B cell (primary cell): ENCODE measurements at regions not wholly inside any gene's neighbourhood (a gene's known extent, or its start where the extent isn't known, plus 50 kb on each side); places are given as distances from the start of the nearest gene placed in this dataset.

Experiments
- ATAC-seq: fragments of 200-7000 bp; cut with Tn5 transposase; one replicate; pipeline ENCODE4 v1.10.0; 2021; ENCODE audit warnings: low read depth, mild to moderate bottlenecking, moderate number of reproducible peaks, moderate library complexity
- CTCF ChIA-PET: fragments of 350-600 bp; sonication (Branson Sonifier 250); formaldehyde crosslinking; loops from one replicate; lab custom pipeline; 2021; ENCODE audit warnings: antibody characterized with exemption, inconsistent platforms; lab: Charles Lee
- POLR2A ChIA-PET: fragments of 350-600 bp; sonication (Branson Sonifier 250); formaldehyde crosslinking; loops from one replicate; lab custom pipeline; 2021; ENCODE audit warnings: antibody characterized with exemption; lab: Charles Lee
- DNase-seq: peaks from one replicate; pipeline ENCODE4 v3.0.0; 2013
- H2AFZ ChIP-seq: 2 replicates; pipeline ENCODE4 v1.6.1; 2012; ENCODE audit warnings: mild to moderate bottlenecking, low read depth, low read length; ENCODE audit not compliant: insufficient read depth, poor library complexity, severe bottlenecking
- H3K27ac ChIP-seq, 2 donors: 1 replicate in 1 of 2; 2 replicates in 1 of 2; pipeline ENCODE4 v1.5.1; 2012 to 2013; ENCODE audit warnings: low read length in 2 of 2, mild to moderate bottlenecking in 2 of 2, moderate library complexity in 1 of 2
- H3K27me3 ChIP-seq, 4 experiments: fragments of 200-600 bp in 1 of 4; sonication (generic) in 1 of 4; replicated peaks in 1 of 4; 1 replicate in 2 of 4; 2 replicates in 2 of 4; pipeline versions ENCODE4 v1.6.1 to v1.7.0; 2013 to 2016; ENCODE audit warnings: low read length in 3 of 4, mild to moderate bottlenecking in 2 of 4, mixed read lengths in 1 of 4, moderate library complexity in 1 of 4; ENCODE audit not compliant: insufficient read depth in 4 of 4, control insufficient read depth in 3 of 4; ENCODE audit errors: control extremely low read depth in 1 of 4
- H3K36me3 ChIP-seq, 2 experiments: replicated peaks in 1 of 2; 1 replicate in 1 of 2; 2 replicates in 1 of 2; pipeline versions ENCODE4 v1.6.1 to v1.7.1; 2013; ENCODE audit warnings: low read length in 1 of 2; ENCODE audit not compliant: insufficient read depth in 2 of 2, control insufficient read depth in 1 of 2; ENCODE audit errors: control extremely low read depth in 1 of 2, extremely low read depth in 1 of 2
- H3K4me1 ChIP-seq, 2 donors: fragments of 200-600 bp in 1 of 2; sonication (generic) in 1 of 2; 1 replicate in 1 of 2; 2 replicates in 1 of 2; pipeline versions ENCODE4 v1.5.1 to v1.6.1; 2013 to 2017; ENCODE audit warnings: low read length in 2 of 2; ENCODE audit not compliant: control insufficient read depth in 2 of 2, insufficient read depth in 2 of 2
- H3K4me2 ChIP-seq: replicated peaks from 2 replicates; pipeline ENCODE3; 2012; ENCODE audit warnings: mild to moderate bottlenecking, low read depth, low read length; ENCODE audit not compliant: poor library complexity, severe bottlenecking
- H3K4me3 ChIP-seq, 5 experiments: fragments of 200-600 bp in 1 of 5; sonication (generic) in 1 of 5; 1 replicate in 3 of 5; 2 replicates in 2 of 5; pipeline versions ENCODE4 v1.5.1 to v1.7.0; 2011 to 2016; ENCODE audit warnings: low read length in 4 of 5, mild to moderate bottlenecking in 4 of 5, low read depth in 2 of 5, control low read depth in 1 of 5, moderate library complexity in 1 of 5; ENCODE audit not compliant: insufficient read depth in 1 of 5; ENCODE audit errors: control extremely low read depth in 1 of 5, extremely low read depth in 1 of 5
- H3K79me2 ChIP-seq: fragments of 200-600 bp; sonication (generic); one replicate; pipeline ENCODE4 v1.6.0; 2016; ENCODE audit warnings: low read length; ENCODE audit not compliant: control insufficient read depth, insufficient read depth
- H3K9ac ChIP-seq: fragments of 200-600 bp; sonication (generic); 2 replicates; pipeline ENCODE4 v1.6.1; 2017; ENCODE audit warnings: mild to moderate bottlenecking, low read length, moderate library complexity
- H3K9me3 ChIP-seq, 3 donors: one replicate each; pipeline versions ENCODE4 v1.6.1 to v1.7.1; 2013; ENCODE audit warnings: low read length in 2 of 3; ENCODE audit not compliant: control insufficient read depth in 2 of 3, insufficient read depth in 1 of 3; ENCODE audit errors: control extremely low read depth in 1 of 3
- H4K20me1 ChIP-seq: 2 replicates; pipeline ENCODE4 v1.6.0; 2012; ENCODE audit warnings: mild to moderate bottlenecking, low read length; ENCODE audit not compliant: insufficient read depth, control insufficient read depth, poor library complexity, severe bottlenecking
- H3K27ac Mint-ChIP-seq: one replicate; pipeline ENCODE4 v1.8.0; 2021; ENCODE audit warnings: mixed read lengths
- H3K27me3 Mint-ChIP-seq: one replicate; pipeline ENCODE4 v1.8.0; 2021; ENCODE audit warnings: mixed read lengths
- H3K4me1 Mint-ChIP-seq: one replicate; pipeline ENCODE4 v1.8.0; 2021; ENCODE audit warnings: mixed read lengths
- H3K4me3 Mint-ChIP-seq: one replicate; pipeline ENCODE4 v1.8.0; 2021; ENCODE audit warnings: mixed read lengths
- H3K9me3 Mint-ChIP-seq: one replicate; pipeline ENCODE4 v1.8.0; 2022; ENCODE audit warnings: mixed read lengths; ENCODE audit not compliant: insufficient read depth
- CTCF ChIP-seq: fragments of 200-600 bp; IDR thresholded peaks from one replicate; pipeline ENCODE4 v1.8.0; 2022; ENCODE audit warnings: antibody characterized with exemption, mild to moderate bottlenecking
- EZH2 ChIP-seq: IDR thresholded peaks from 2 replicates; pipeline ENCODE4 v1.6.1; 2012; ENCODE audit warnings: borderline replicate concordance, low read depth, mild to moderate bottlenecking, moderate library complexity, low read length; ENCODE audit not compliant: insufficient read depth, poor library complexity, severe bottlenecking
- WGBS: methylation state at CpG from one replicate; pipeline ENCODE4 v1.1.5; 2013; ENCODE audit warnings: missing lambda C conversion rate; ENCODE audit not compliant: insufficient coverage; 5-methylcytosine and 5-hydroxymethylcytosine counted together
- intact Hi-C: fragments of 100-400 bp; cut with micrococcal nuclease; formaldehyde crosslinking; loops from one replicate; pipeline ENCODE4 v1.10.0; 2022

- TF ChIP-seq EZH2: no peak
- no peak overlapping the region for H3K4me3 ChIP-seq
- no peaks in the 10 kb centered on the region for H3K4me1 Mint-ChIP-seq
- H3K79me2 ChIP-seq: no peaks in the 10 kb centered on the region
- H3K36me3 ChIP-seq: no peaks in the 10 kb centered on the region
- no peaks in the 10 kb centered on the region for H3K27me3 ChIP-seq
- 99% methylated on average over 7 of the region's 9 CpGs for WGBS
- H3K4me1 ChIP-seq: no peaks in the 10 kb centered on the region
- H2AFZ ChIP-seq: no peak overlapping the region
- intact Hi-C loops: no loop called here
- H3K9ac ChIP-seq: no peak overlapping the region
- H3K4me2 ChIP-seq: no peak overlapping the region
- H3K27ac ChIP-seq: no peak overlapping the region
- POLR2A ChIA-PET: no interaction called here
- H4K20me1 ChIP-seq: no peaks in the 10 kb centered on the region
- H3K9me3 ChIP-seq: no peaks in the 10 kb centered on the region
- no peak overlapping the region for H3K27ac Mint-ChIP-seq
- ATAC-seq (no peak), DNase-seq (no peak)
- H3K9me3 Mint-ChIP-seq: no peaks in the 10 kb centered on the region
- CTCF ChIA-PET: no interaction called here
- H3K4me3 Mint-ChIP-seq: no peak overlapping the region
- H3K27me3 Mint-ChIP-seq: no peaks in the 10 kb centered on the region
These were observed 69.1 kb upstream of the POU3F1 start for GRCh38 chr1:38115682-38116202.

GRCh38 chr1:38115226-38115625 lies 68.6 kb upstream of the POU3F1 start:
- H4K20me1 ChIP-seq: no peaks in the 10 kb centered on the region
- DNase-seq: no peak
- ATAC-seq: no peak
- no peak overlapping the region for H3K4me3 ChIP-seq
- CTCF ChIA-PET: no interaction called here
- H3K4me1 ChIP-seq: no peaks in the 10 kb centered on the region
- no peaks in the 10 kb centered on the region for H3K9me3 ChIP-seq
- Mint-ChIP-seq H3K27me3 (no peaks in the 10 kb centered on the region), H3K4me1 (no peaks in the 10 kb centered on the region), H3K4me3 (no peak overlapping the region), H3K27ac (no peak overlapping the region), H3K9me3 (peaks cover 2% of the 10 kb centered on the region)
- H3K27me3 ChIP-seq: no peaks in the 10 kb centered on the region
- intact Hi-C loops: no loop called here
- no peak overlapping the region for H3K9ac ChIP-seq
- no peaks in the 10 kb centered on the region for H3K36me3 ChIP-seq
- no peak overlapping the region for H2AFZ ChIP-seq
- WGBS: 97% methylated on average over 13 of the region's 15 CpGs
- no peak overlapping the region for H3K4me2 ChIP-seq
- POLR2A ChIA-PET: no interaction called here
- TF ChIP-seq EZH2 (no peak), CTCF (no peak)
- no peaks in the 10 kb centered on the region for H3K79me2 ChIP-seq
- H3K27ac ChIP-seq: no peak overlapping the region
